Kidney (tissue), 13 donors: ENCODE measurements at regions not wholly inside any gene's neighbourhood (a gene's known extent, or its start where the extent isn't known, plus 50 kb on each side); places are given as distances from the start of the nearest gene placed in this dataset.
A peak's percentile ranks its signal among the peaks of the same experiment; 100 is the strongest.

ENCODE experiments used
- DNase-seq, 5 donors: peaks; one replicate each; pipeline ENCODE4 v3.0.0-alpha.2; 2013 to 2020
- FAIRE-seq: peaks from 2 replicates; lab custom pipeline; 2012; peaks lifted over from hg19 to GRCh38; lab: Jason Lieb, UNC
- H3K27ac ChIP-seq, 2 donors: one replicate each; pipeline ENCODE4 v1.7.0; 2013; ENCODE audit warnings: low read depth in 2 of 2, low read length in 2 of 2, inconsistent platforms in 1 of 2
- H3K27me3 ChIP-seq: one replicate; pipeline ENCODE4 v1.7.1; 2013; ENCODE audit warnings: low read length, inconsistent platforms; ENCODE audit not compliant: control insufficient read depth, insufficient read depth
- H3K36me3 ChIP-seq, 3 donors: one replicate each; pipeline versions ENCODE4 v1.7.0 to v1.7.1; 2013; ENCODE audit warnings: low read length in 3 of 3, control low read depth in 1 of 3, inconsistent platforms in 1 of 3; ENCODE audit not compliant: insufficient read depth in 3 of 3, control insufficient read depth in 2 of 3
- H3K4me1 ChIP-seq, 3 donors: one replicate each; pipeline versions ENCODE4 v1.7.0 to v1.7.1; 2013; ENCODE audit warnings: low read length in 3 of 3, inconsistent platforms in 1 of 3, low read depth in 1 of 3; ENCODE audit not compliant: control insufficient read depth in 2 of 3, insufficient read depth in 2 of 3
- H3K4me3 ChIP-seq, 3 donors: one replicate each; pipeline versions ENCODE4 v1.7.0 to v1.8.1; 2013; ENCODE audit warnings: low read length in 3 of 3, control low read depth in 1 of 3, inconsistent platforms in 1 of 3
- H3K9ac ChIP-seq, 3 donors: one replicate each; pipeline versions ENCODE4 v1.7.0 to v1.7.1; 2013; ENCODE audit warnings: low read length in 3 of 3, control low read depth in 1 of 3, inconsistent platforms in 1 of 3
- H3K9me3 ChIP-seq, 3 donors: one replicate each; pipeline versions ENCODE4 v1.7.0 to v1.7.1; 2013; ENCODE audit warnings: low read length in 3 of 3, control low read depth in 1 of 3, inconsistent platforms in 1 of 3; ENCODE audit not compliant: control insufficient read depth in 2 of 3, insufficient read depth in 1 of 3
- CTCF ChIP-seq: IDR thresholded peaks from 3 replicates; pipeline ENCODE4 v1.5.1; 2012; ENCODE audit warnings: mild to moderate bottlenecking, moderate library complexity, borderline replicate concordance; ENCODE audit not compliant: insufficient read depth; ENCODE audit errors: extremely low read depth
- intact Hi-C: fragments of 100-400 bp; cut with DNase I; formaldehyde crosslinking; loops from one replicate; pipeline ENCODE4 v1.11.1; 2022
- donor health status: control.
- donor health status: control.
- donor health status: control.
- donor health status: control.
- donor health status: control.
- donor health status: DM: yes; HTN: yes; CAD: no.
- donor health status: Normal renal cell carcinoma (clear cell type).

DNA sequence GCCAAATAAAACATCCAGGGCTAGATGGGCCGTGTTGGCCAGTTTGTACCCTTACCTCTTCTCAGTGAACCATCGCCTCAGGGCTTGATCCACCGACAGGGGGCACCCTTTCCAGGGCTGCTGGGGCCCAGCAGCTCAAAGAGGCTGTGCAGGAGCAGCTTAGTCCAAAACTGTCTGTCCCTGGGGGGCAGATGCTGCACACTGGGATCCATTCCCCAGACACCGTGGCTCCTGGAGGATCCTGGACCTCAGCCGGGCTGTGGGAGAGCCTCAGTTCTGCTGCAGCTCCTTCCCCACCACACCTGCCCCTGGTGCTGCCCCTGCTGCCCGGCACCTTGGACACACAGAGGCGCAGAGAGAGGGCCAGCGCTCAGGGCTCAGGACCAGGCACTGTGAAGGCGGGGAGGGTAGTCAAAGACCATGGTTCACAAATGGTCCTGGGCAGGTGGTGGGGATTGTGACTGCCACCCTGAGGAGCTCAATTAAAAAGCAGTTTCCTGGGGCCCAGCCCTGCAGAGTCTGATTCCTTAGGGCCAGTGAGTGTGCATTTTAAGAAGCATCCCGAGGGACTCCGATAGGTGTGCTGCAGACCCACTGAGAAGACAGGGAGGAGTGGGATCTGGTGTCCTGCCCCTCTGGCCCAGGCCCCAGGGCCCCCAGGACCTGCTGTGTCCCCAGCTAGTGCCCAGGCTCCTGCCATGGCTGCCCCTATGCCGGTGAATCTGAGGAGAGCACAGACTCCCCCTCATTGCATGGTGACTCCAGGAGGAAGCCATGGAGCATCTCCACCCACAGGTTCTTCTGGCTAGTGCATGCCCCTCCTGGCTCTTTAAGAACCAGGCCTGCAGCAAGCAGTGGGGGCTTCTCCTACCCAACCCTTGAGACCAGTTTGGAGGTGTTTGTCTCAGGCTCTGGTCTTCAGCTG, 86.5 kb upstream of the PRR20G start:
- no peak overlapping the region for H3K4me3 ChIP-seq
- H3K9me3 ChIP-seq, result no peaks in the 10 kb centered on the region
- no peak overlapping the region for H3K9ac ChIP-seq
- FAIRE-seq (no peak), DNase-seq (peak in 1 of 5 donors; percentile 55)
- no peaks in the 10 kb centered on the region for H3K4me1 ChIP-seq
- H3K27ac ChIP-seq, result no peak overlapping the region
- H3K36me3 ChIP-seq, result no peaks in the 10 kb centered on the region
- intact Hi-C loops, result no loop called here
- H3K27me3 ChIP-seq, result no peaks in the 10 kb centered on the region
- no peak for TF ChIP-seq CTCF

DNA sequence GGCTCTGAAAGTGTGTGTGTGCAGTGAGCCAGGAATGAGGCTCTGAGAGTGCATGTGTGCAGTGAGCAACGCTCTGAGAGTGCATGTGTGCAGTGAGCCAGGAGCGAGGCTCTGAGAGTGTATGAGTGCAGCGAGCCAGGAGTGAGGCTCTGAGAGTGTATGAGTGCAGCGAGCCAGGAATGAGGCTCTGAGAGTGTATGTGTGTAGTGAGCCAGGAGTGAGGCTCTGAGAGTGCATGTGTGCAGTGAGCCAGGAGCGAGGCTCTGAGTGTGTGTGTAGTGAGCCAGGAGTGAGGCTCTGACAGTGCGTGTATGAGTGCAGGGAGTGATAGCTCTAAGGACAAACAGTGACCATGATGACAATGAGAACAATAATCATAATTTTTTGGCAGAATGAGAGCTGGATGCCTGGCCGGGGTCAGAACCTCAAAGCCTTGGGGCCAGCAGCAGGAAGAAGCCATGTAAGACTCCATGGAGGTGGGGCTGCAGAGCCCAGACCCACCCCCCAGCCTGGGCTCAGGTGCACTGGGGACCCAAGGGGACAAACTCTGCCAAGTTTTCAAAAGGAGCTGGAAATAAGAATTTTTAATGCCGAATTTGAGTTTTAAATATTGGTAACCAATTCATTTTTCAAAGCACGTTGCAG, 85.7 kb upstream of the PRR20G start:
- H3K4me1 ChIP-seq, result no peaks in the 10 kb centered on the region
- no peak overlapping the region for H3K4me3 ChIP-seq
- intact Hi-C loops, result no loop called here
- H3K9me3 ChIP-seq, result no peaks in the 10 kb centered on the region
- TF ChIP-seq CTCF, result no peak
- H3K36me3 ChIP-seq, result no peaks in the 10 kb centered on the region
- no peaks in the 10 kb centered on the region for H3K27me3 ChIP-seq
- no peak overlapping the region for H3K9ac ChIP-seq
- DNase-seq, result peak in 1 of 5 donors; percentile 41
- no peak overlapping the region for H3K27ac ChIP-seq
- no peak for FAIRE-seq

DNA sequence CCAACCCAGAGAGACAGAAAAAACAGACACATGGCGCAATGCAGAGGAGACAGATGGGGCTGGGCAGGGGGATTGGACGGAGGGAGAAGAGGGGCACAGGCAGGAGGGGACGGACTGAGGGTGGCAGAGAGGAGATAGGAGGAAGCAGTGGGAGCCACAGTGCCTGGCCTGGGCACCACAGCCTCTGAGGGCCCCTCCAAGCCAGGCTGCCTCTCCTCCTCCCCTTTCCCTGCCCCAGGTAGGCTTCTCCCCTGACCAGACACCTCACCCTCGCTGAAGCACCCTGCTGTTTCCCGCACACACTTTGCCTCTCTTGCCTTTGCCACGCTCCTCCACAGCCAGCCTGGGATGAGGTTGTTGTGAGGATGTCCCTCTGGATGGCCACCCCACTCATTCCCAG, 84.0 kb upstream of the PRR20G start:
- H3K4me3 ChIP-seq, result no peak overlapping the region
- intact Hi-C loops, result no loop called here
- no peaks in the 10 kb centered on the region for H3K36me3 ChIP-seq
- H3K4me1 ChIP-seq, result no peaks in the 10 kb centered on the region
- no peaks in the 10 kb centered on the region for H3K9me3 ChIP-seq
- FAIRE-seq (no peak), DNase-seq (peak in 1 of 5 donors; percentile 42)
- TF ChIP-seq CTCF, result no peak
- H3K27me3 ChIP-seq, result no peaks in the 10 kb centered on the region
- H3K9ac ChIP-seq, result no peak overlapping the region
- no peak overlapping the region for H3K27ac ChIP-seq
